ENCODE measurements at regions not wholly inside any gene's neighbourhood (a gene's known extent, or its start where the extent isn't known, plus 50 kb on each side); places are given as distances from the start of the nearest gene placed in this dataset.
"Not testable (repeated sequence)": the region's sequence is repeated elsewhere in the genome, so short reads cannot be mapped to it uniquely, and the experiment has no call there.

- no peaks in the 10 kb centered on the region for H3K27me3 ChIP-seq (ENCODE audit: insufficient read depth, poor library complexity, severe bottlenecking)
- peaks cover 39% of the 10 kb centered on the region for H3K9me3 ChIP-seq (ENCODE audit: severe bottlenecking)
- H3K27ac ChIP-seq (ENCODE audit: poor library complexity, severe bottlenecking): no peak overlapping the region
- DNase-seq (ENCODE audit: low spot score) (peak; percentile 83), ATAC-seq (ENCODE audit: low read depth) (no peak)
- H3K36me3 ChIP-seq (ENCODE audit: low read depth): no peaks in the 10 kb centered on the region
- no peaks in the 10 kb centered on the region for H3K4me1 ChIP-seq (ENCODE audit: insufficient read depth, poor library complexity, severe bottlenecking)
- H3K4me3 ChIP-seq (ENCODE audit: severe bottlenecking): no peak overlapping the region
- no peak for TF ChIP-seq CTCF (IDR thresholded peaks at IDR 0.05; ENCODE audit: poor library complexity, severe bottlenecking)
Observed at GRCh38 chr20:30487947-30488926, 769.2 kb upstream of the DEFB115 start.

GRCh38 chr20:30488941-30489613, 768.4 kb upstream of the DEFB115 start:
- no peak for ATAC-seq (ENCODE audit: low read depth)
- no peaks in the 10 kb centered on the region for H3K36me3 ChIP-seq (ENCODE audit: low read depth)
- DNase-seq (ENCODE audit: low spot score): peak; percentile 76
- H3K4me3 ChIP-seq (ENCODE audit: severe bottlenecking): no peak overlapping the region
- H3K4me1 ChIP-seq (ENCODE audit: insufficient read depth, poor library complexity, severe bottlenecking): no peaks in the 10 kb centered on the region
- H3K9me3 ChIP-seq (ENCODE audit: severe bottlenecking): peaks cover 39% of the 10 kb centered on the region
- H3K27me3 ChIP-seq (ENCODE audit: insufficient read depth, poor library complexity, severe bottlenecking): no peaks in the 10 kb centered on the region
- TF ChIP-seq CTCF (IDR thresholded peaks at IDR 0.05; ENCODE audit: poor library complexity, severe bottlenecking): no peak
- H3K27ac ChIP-seq (ENCODE audit: poor library complexity, severe bottlenecking): no peak overlapping the region

- no peak overlapping the region for H3K27ac ChIP-seq (ENCODE audit: poor library complexity, severe bottlenecking)
- H3K27me3 ChIP-seq (ENCODE audit: insufficient read depth, poor library complexity, severe bottlenecking): no peaks in the 10 kb centered on the region
- H3K36me3 ChIP-seq (ENCODE audit: low read depth): no peaks in the 10 kb centered on the region
- peak; percentile 78 for DNase-seq (ENCODE audit: low spot score)
- no peak for TF ChIP-seq CTCF (IDR thresholded peaks at IDR 0.05; ENCODE audit: poor library complexity, severe bottlenecking)
- no peak for ATAC-seq (ENCODE audit: low read depth)
- H3K9me3 ChIP-seq (ENCODE audit: severe bottlenecking): peaks cover 38% of the 10 kb centered on the region
- no peak overlapping the region for H3K4me3 ChIP-seq (ENCODE audit: severe bottlenecking)
- H3K4me1 ChIP-seq (ENCODE audit: insufficient read depth, poor library complexity, severe bottlenecking): no peaks in the 10 kb centered on the region
Observed at GRCh38 chr20:30489614-30490003, 767.9 kb upstream of the DEFB115 start.

- Histone ChIP-seq H3K36me3 (ENCODE audit: low read depth) (no peaks in the 10 kb centered on the region), H3K4me1 (ENCODE audit: insufficient read depth, poor library complexity, severe bottlenecking) (no peaks in the 10 kb centered on the region), H3K27ac (ENCODE audit: poor library complexity, severe bottlenecking) (no peak overlapping the region), H3K27me3 (ENCODE audit: insufficient read depth, poor library complexity, severe bottlenecking) (no peaks in the 10 kb centered on the region), H3K9me3 (ENCODE audit: severe bottlenecking) (peaks cover 25% of the 10 kb centered on the region), H3K4me3 (ENCODE audit: severe bottlenecking) (no peak overlapping the region)
- no peak for TF ChIP-seq CTCF (IDR thresholded peaks at IDR 0.05; ENCODE audit: poor library complexity, severe bottlenecking)
- ATAC-seq (ENCODE audit: low read depth) (no peak), DNase-seq (ENCODE audit: low spot score) (no peak)
Observed at GRCh38 chr20:30491016-30491415, 766.4 kb upstream of the DEFB115 start.

- H3K4me1 ChIP-seq (ENCODE audit: insufficient read depth, poor library complexity, severe bottlenecking); H3K27me3 ChIP-seq (ENCODE audit: insufficient read depth, poor library complexity, severe bottlenecking); H3K4me3 ChIP-seq (ENCODE audit: severe bottlenecking); H3K36me3 ChIP-seq (ENCODE audit: low read depth); ATAC-seq (ENCODE audit: low read depth); DNase-seq (ENCODE audit: low spot score); H3K27ac ChIP-seq (ENCODE audit: poor library complexity, severe bottlenecking); H3K9me3 ChIP-seq (ENCODE audit: severe bottlenecking): not testable (repeated sequence)
Observed at GRCh38 chr20:30496656-30497055, 760.8 kb upstream of the DEFB115 start.

- H3K27me3 ChIP-seq (ENCODE audit: insufficient read depth, poor library complexity, severe bottlenecking); ATAC-seq (ENCODE audit: low read depth); H3K4me3 ChIP-seq (ENCODE audit: severe bottlenecking); H3K9me3 ChIP-seq (ENCODE audit: severe bottlenecking); DNase-seq (ENCODE audit: low spot score); H3K27ac ChIP-seq (ENCODE audit: poor library complexity, severe bottlenecking); H3K4me1 ChIP-seq (ENCODE audit: insufficient read depth, poor library complexity, severe bottlenecking); H3K36me3 ChIP-seq (ENCODE audit: low read depth): not testable (repeated sequence)
Observed at GRCh38 chr20:30497191-30497590, 760.3 kb upstream of the DEFB115 start.
